OCI-LY3 (cell line): ENCODE measurements at regions not wholly inside any gene's neighbourhood (a gene's known extent, or its start where the extent isn't known, plus 50 kb on each side); places are given as distances from the start of the nearest gene placed in this dataset.

Experiments used
- H2AFZ ChIP-seq: fragments of 200-600, 300-600 bp; shearing (Covaris generic); 2 replicates; pipeline ENCODE4 v1.6.0; 2014; ENCODE audit warnings: antibody characterized with exemption, low read depth, low read length
- H3K27ac ChIP-seq: fragments of 200-600, 300-600 bp; sonication (generic); 2 replicates; pipeline ENCODE4 v1.5.1; 2014; ENCODE audit warnings: mild to moderate bottlenecking, low read length, moderate library complexity, mixed read lengths
- H3K27me3 ChIP-seq: fragments of 200-600, 300-600 bp; sonication (generic); 2 replicates; pipeline ENCODE4 v1.6.1; 2014; ENCODE audit warnings: low read depth, low read length, mixed read lengths
- H3K36me3 ChIP-seq: fragments of 200-600, 300-600 bp; sonication (generic); replicated peaks from 2 replicates; pipeline ENCODE3; 2014; ENCODE audit warnings: low read depth, low read length, mixed read lengths
- H3K4me1 ChIP-seq: fragments of 300-600, 200-600 bp; sonication (generic); 2 replicates; pipeline ENCODE4 v1.6.1; 2014; ENCODE audit warnings: low read length, mixed read lengths
- H3K4me2 ChIP-seq: fragments of 200-600, 300-600 bp; sonication (generic); 2 replicates; pipeline ENCODE4 v1.6.1; 2014; ENCODE audit warnings: low read length, mixed read lengths
- H3K4me3 ChIP-seq: fragments of 300-600, 200-600 bp; sonication (generic); 2 replicates; pipeline ENCODE4 v1.5.1; 2014; ENCODE audit warnings: antibody characterized with exemption, mild to moderate bottlenecking, low read length, moderate library complexity
- H3K79me2 ChIP-seq: fragments of 300-600, 200-600 bp; shearing (Covaris generic); 2 replicates; pipeline ENCODE4 v1.6.1; 2014; ENCODE audit warnings: mild to moderate bottlenecking, low read length, mixed read lengths
- H3K9ac ChIP-seq: fragments of 300-600, 200-600 bp; shearing (Covaris generic); 2 replicates; pipeline ENCODE4 v1.6.0; 2014; ENCODE audit warnings: mild to moderate bottlenecking, low read length, moderate library complexity
- H3K9me3 ChIP-seq: fragments of 200-600, 300-600 bp; shearing (Covaris generic); 2 replicates; pipeline ENCODE4 v1.6.1; 2014; ENCODE audit warnings: low read length, mixed read lengths; ENCODE audit not compliant: insufficient read depth
- H4K20me1 ChIP-seq: fragments of 200-600, 300-600 bp; sonication (generic); 2 replicates; pipeline ENCODE4 v1.6.1; 2016; ENCODE audit warnings: low read length, mixed read lengths; ENCODE audit not compliant: insufficient read depth
- CTCF ChIP-seq: fragments of 200-600, 300-600 bp; sonication (generic); IDR thresholded peaks from 2 replicates; pipeline ENCODE4 v1.5.1; 2014; ENCODE audit warnings: antibody characterized with exemption, low read length, low read depth
- EZH2phosphoT487 ChIP-seq: fragments of 200-600 bp; shearing (Covaris generic); IDR thresholded peaks from 2 replicates; pipeline ENCODE4 v1.6.1; 2018; ENCODE audit warnings: antibody characterized with exemption, mixed run types, low read depth

GRCh38 chr20:60990643-60991042, 261.4 kb upstream of the CDH4 start:
- no peaks in the 10 kb centered on the region for H3K9me3 ChIP-seq
- no peak overlapping the region for H3K9ac ChIP-seq
- no peaks in the 10 kb centered on the region for H3K36me3 ChIP-seq
- H3K4me1 ChIP-seq: peaks cover 31% of the 10 kb centered on the region
- H3K27ac ChIP-seq: no peak overlapping the region
- no peak overlapping the region for H2AFZ ChIP-seq
- H3K79me2 ChIP-seq: no peaks in the 10 kb centered on the region
- H3K27me3 ChIP-seq: no peaks in the 10 kb centered on the region
- H4K20me1 ChIP-seq: no peaks in the 10 kb centered on the region
- TF ChIP-seq CTCF: no peak
- TF ChIP-seq EZH2phosphoT487: no peak
- H3K4me2 ChIP-seq: no peak overlapping the region
- no peak overlapping the region for H3K4me3 ChIP-seq

GRCh38 chr20:60993433-60994044, 258.5 kb upstream of the CDH4 start:
- Histone ChIP-seq H3K4me2 (peak overlapping the region; percentile 47), H4K20me1 (no peaks in the 10 kb centered on the region), H3K9me3 (no peaks in the 10 kb centered on the region), H3K79me2 (no peaks in the 10 kb centered on the region), H3K27ac (no peak overlapping the region), H3K4me3 (no peak overlapping the region), H3K27me3 (no peaks in the 10 kb centered on the region), H2AFZ (no peak overlapping the region), H3K4me1 (peaks cover 53% of the 10 kb centered on the region), H3K9ac (no peak overlapping the region), H3K36me3 (no peaks in the 10 kb centered on the region)
- TF ChIP-seq CTCF (peak; percentile 49), EZH2phosphoT487 (no peak)

GRCh38 chr20:60999250-60999649, 252.8 kb upstream of the CDH4 start:
- no peaks in the 10 kb centered on the region for H3K27me3 ChIP-seq
- H3K9me3 ChIP-seq: no peaks in the 10 kb centered on the region
- TF ChIP-seq CTCF (no peak), EZH2phosphoT487 (no peak)
- peak overlapping the region; percentile 57 for H3K4me2 ChIP-seq
- H3K4me3 ChIP-seq: no peak overlapping the region
- H3K27ac ChIP-seq: peak overlapping the region; percentile 12; the same call in 1 of the 2 replicates
- H3K79me2 ChIP-seq: no peaks in the 10 kb centered on the region
- H3K4me1 ChIP-seq: peaks cover 79% of the 10 kb centered on the region
- no peak overlapping the region for H3K9ac ChIP-seq
- H3K36me3 ChIP-seq: no peaks in the 10 kb centered on the region
- no peaks in the 10 kb centered on the region for H4K20me1 ChIP-seq
- H2AFZ ChIP-seq: no peak overlapping the region

- Histone ChIP-seq H3K9ac (peak overlapping the region; percentile 25; the same call in 1 of the 2 replicates), H4K20me1 (no peaks in the 10 kb centered on the region), H3K4me3 (no peak overlapping the region), H3K27ac (peak overlapping the region; percentile 89), H3K79me2 (no peaks in the 10 kb centered on the region), H3K9me3 (no peaks in the 10 kb centered on the region), H2AFZ (peak overlapping the region; percentile 15), H3K4me2 (peak overlapping the region; percentile 57), H3K4me1 (peaks cover 52% of the 10 kb centered on the region), H3K36me3 (no peaks in the 10 kb centered on the region), H3K27me3 (no peaks in the 10 kb centered on the region)
- TF ChIP-seq EZH2phosphoT487 (no peak), CTCF (no peak)
Measured at GRCh38 chr20:61002090-61002489, 250.0 kb upstream of the CDH4 start.
